Islet precursor cell (in vitro differentiated cells): ENCODE measurements at regions not wholly inside any gene's neighbourhood (a gene's known extent, or its start where the extent isn't known, plus 50 kb on each side); places are given as distances from the start of the nearest gene placed in this dataset.
"Not testable (repeated sequence)": the region's sequence is repeated elsewhere in the genome, so short reads cannot be mapped to it uniquely, and the experiment has no call there.

Source experiments
- DNase-seq: peaks from one replicate; pipeline ENCODE4 v3.0.0-alpha.2; 2018

DNA sequence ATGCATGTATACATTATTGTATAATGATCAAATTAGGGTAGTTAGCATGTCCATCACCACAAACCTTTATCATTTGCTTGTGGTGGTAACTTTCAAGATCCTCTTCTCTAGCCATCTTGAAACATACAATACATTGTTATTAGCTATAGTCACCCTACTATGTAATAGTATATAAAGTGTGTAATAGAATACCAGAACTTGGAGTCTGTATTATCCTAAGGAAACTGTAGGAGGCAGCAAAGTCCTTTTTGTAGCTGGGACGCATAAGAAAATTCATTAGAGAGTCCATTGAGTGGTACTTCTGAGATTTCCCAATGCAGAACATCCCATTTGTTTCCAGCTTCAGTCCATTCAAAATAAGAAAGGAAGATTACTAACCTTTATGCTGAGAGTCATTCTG lies 325.9 kb upstream of the LRFN5 start:
- DNase-seq, result no peak

- no peak for DNase-seq
Measured at GRCh38 chr14:41277450-41277849, 329.2 kb upstream of the LRFN5 start.

- no peak for DNase-seq
Measured at GRCh38 chr14:41257476-41257875, 349.2 kb upstream of the LRFN5 start.

GRCh38 chr14:41235466-41235865 lies 371.2 kb upstream of the LRFN5 start:
- no peak for DNase-seq

GRCh38 chr14:41230683-41231082 lies 376.0 kb upstream of the LRFN5 start:
- DNase-seq, result no peak

DNA sequence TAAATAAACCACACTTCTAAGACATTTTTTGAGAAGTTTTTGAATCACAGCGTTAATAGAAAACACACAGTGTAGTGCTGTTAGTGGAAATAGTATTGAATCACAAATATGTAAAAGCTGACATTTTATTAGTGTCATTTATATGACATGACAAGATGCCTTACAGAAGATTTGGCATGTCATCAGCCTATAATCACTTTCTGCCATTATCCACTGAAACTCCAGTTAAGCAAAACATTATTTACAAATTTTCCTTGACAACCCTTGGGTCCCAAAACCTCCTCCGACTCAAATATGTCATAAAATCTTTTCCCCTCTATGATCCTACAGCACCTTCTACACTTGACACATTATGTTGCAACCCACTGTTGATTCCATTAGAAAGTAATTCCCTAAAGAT lies 376.9 kb upstream of the LRFN5 start:
- no peak for DNase-seq

DNA sequence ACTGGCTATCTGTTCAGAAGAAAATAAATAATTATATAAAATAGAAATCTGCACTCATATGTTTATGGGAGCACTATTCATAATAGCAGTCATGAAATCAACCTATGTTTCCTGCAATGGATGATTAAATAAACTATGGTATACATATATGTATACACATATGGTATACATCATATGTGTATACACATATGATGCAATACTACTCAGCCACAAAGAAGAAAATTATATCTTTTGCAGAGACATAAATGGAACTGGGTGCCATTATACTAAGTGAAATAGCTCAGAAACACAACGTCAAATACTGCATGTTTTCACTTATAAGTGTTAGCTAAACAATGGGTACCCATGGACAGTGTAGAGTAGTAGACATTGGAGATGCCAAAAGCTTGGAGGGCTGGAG lies 381.2 kb upstream of the LRFN5 start:
- DNase-seq, result no peak

DNA sequence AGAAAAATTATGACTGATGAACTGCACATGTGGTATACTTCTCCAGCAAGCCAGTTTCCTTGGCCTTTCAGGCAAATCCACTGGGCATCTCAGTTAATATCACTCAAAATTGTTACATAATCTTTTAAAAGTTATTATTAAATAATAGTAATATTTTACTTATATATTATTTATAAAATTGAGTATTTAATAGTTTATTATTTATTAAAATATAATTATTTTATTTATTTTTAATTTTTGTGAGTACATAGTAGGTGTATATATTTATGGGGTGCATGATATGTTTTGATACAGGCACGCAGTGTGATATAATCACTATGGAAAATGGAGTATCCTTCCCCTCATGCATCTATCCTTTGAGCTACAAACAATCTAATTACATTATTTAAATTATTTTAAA lies 384.1 kb upstream of the LRFN5 start:
- DNase-seq, result no peak

GRCh38 chr14:41214978-41215377 lies 391.7 kb upstream of the LRFN5 start:
- DNase-seq, result not testable (repeated sequence)

GRCh38 chr14:41201696-41202095 lies 405.0 kb upstream of the LRFN5 start:
- DNase-seq, result no peak

- DNase-seq, result no peak
Measured at GRCh38 chr14:41187868-41188267, 418.8 kb upstream of the LRFN5 start.

DNA sequence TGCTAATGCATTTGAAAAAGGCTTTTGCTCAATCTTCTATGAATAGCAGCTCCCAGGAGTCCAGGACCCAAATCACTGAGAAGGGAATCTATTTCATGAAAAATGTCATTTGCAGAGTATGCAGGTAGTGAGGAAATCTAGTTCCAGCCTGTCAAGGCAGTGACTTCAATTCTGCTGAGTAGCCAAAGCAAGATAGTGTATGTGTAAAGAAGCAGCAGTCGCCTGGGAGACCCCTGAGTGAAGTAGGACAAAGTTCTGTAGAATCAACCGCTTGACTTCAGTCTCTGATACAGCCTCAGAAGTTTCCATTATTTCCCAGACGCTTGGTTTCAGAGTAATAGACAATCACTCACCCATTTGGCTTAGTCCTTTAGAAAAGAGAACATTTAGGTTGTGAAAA lies 435.6 kb upstream of the LRFN5 start:
- no peak for DNase-seq

DNA sequence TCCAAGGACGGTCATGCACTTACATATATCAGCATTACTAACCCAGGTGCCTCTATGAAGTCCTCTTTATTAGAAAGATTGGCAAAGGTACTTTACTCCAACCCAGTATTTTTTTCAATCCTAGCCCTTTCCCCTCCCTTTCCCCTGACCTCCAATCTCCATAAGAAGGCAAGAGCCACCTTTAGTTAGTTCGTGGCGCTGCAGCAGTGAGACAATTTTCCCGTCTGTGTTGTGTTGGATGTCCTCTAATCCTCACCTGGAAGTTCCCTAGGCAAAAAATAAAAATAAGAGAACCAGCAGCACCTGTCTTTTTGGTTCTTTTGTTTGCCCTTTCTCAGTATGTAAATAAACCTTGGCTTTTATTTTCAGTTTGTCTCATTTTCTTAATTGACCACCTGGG lies 439.6 kb upstream of the LRFN5 start:
- no peak for DNase-seq

- DNase-seq, result no peak
Measured at GRCh38 chr14:41154143-41154807, 452.4 kb upstream of the LRFN5 start.

- peak; percentile 75 for DNase-seq
Measured at GRCh38 chr14:41146391-41146790, 460.3 kb upstream of the LRFN5 start.

DNA sequence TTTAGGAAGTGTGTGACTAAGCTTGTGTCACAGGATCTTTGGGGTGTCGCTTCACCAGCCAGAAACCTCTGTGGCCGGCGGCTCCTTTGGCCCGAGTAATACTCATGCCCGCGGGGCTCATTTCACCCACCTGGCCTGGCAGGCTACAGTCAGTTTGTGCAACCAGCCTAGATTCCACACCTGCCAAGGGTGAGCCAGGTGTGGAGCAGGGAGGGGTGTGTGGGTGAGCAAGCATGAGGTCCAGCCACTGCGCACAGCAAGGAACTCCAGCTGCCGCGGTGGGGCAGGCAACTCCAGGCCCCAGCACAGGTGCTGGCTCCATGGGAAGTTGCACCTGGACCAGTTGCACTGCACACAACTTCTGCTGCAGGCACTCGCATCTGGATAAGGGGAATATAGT lies 462.3 kb upstream of the LRFN5 start:
- DNase-seq, result no peak

GRCh38 chr14:41137741-41138140 lies 468.9 kb upstream of the LRFN5 start:
- no peak for DNase-seq

GRCh38 chr14:41130274-41130673 lies 476.4 kb upstream of the LRFN5 start:
- no peak for DNase-seq

DNA sequence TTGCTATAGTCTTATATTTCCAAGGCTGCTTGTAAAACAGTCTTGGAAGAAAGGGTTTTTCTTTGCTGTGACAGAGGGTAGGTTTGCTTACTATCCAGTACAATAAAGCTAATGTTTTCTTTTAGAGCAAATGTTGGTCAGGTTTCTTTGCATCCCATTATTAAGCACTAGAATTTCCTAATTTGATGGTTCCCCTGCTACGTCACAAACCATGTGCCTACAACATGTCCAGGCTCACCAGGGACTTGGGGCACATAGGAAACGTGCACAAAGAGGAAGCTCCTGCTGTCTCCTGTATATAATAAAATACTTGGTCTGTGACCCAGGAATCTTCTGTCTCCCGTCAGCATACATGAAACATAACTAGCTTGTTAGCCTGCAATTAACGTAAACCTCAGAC lies 486.3 kb upstream of the LRFN5 start:
- no peak for DNase-seq

GRCh38 chr14:41096131-41096530 lies 510.5 kb upstream of the LRFN5 start:
- no peak for DNase-seq

DNA sequence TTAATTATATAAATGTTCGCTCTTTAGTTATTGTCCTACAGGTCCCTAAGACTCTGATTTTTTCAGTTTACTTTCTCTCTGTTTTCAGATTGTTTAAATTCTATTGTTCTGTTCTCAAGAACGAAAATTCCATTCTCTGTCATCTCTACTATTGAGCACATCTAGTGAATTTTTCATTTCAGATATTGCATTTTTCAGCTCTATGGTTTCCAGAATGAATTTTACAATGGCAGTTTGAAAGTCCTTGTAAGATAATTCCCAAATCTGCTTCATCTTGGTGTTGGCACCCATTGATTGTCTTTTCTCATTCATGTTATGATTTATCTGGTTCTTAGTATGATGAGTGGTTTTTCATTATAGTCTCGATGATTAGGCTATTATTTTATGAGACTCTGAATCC lies 519.6 kb upstream of the LRFN5 start:
- no peak for DNase-seq

DNA sequence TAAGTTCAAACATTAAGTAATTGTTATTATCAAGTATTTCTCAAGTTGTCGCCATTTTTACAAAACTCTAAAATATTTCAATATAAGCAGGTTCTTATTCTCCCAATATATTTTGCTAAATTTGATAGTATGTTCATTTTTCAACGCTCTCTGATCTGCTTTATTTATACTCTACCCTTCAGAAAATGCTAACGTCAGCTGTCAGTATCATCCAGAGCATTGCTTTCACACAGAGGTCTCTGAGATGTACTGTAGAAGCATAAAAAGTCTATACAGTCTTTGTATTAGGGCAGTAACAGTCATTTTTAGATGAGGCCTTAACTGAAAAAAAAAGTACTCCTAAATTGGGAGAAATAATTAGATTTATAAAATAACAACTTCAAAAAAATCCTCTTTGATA lies 533.1 kb upstream of the LRFN5 start:
- DNase-seq, result no peak

DNA sequence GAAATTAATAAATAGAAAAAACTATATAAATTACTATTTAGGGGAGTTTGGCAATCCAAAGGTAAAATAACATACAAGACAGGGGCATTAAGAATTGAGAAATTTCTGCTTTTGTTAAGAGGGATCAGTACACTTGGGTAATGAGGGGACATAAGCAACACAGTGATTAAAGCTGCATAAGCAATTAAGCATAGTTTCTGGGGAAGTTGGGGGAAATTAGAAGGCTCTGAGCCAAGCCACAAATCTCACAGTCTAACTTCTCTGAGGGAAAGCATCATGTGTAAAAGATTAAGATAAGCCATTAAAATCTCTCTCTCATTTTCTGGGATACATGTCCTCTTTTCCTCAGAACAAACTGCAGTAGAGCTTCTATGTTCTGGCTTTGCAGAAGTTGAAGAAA lies 533.9 kb upstream of the LRFN5 start:
- DNase-seq, result no peak

- no peak for DNase-seq
Measured at GRCh38 chr14:41071351-41071750, 535.3 kb upstream of the LRFN5 start.

- no peak for DNase-seq
Measured at GRCh38 chr14:41062826-41063225, 543.9 kb upstream of the LRFN5 start.

- DNase-seq, result no peak
Measured at GRCh38 chr14:41055589-41055988, 551.1 kb upstream of the LRFN5 start.
